HCT116 (cell line): ENCODE measurements at regions not wholly inside any gene's neighbourhood (a gene's known extent, or its start where the extent isn't known, plus 50 kb on each side); places are given as distances from the start of the nearest gene placed in this dataset.

Source experiments
- ATAC-seq: fragments of 200-7000 bp; cut with Tn5 transposase; 2 replicates; pipeline ENCODE4 v1.9.1; 2020; ENCODE audit warnings: mild to moderate bottlenecking, moderate library complexity
- BruUV-seq: library from RNA; stranded (reverse); fragments of 400-500 nt; replicated peaks from 2 replicates; lab custom pipeline; 2021; lab: Mats Ljungman, UMichigan
- CTCF ChIA-PET: fragments of 300-600 bp; sonication (Branson Sonifier 250); formaldehyde crosslinking; loops from one replicate; lab custom pipeline; 2021; ENCODE audit warnings: antibody characterized with exemption; lab: Charles Lee
- POLR2A ChIA-PET: fragments of 300-600, 350-600 bp; sonication (Branson Sonifier 250); formaldehyde crosslinking; loops from one replicate; lab custom pipeline; 2021; ENCODE audit warnings: antibody characterized with exemption; lab: Charles Lee
- RAD21 ChIA-PET, 2 experiments: fragments of 300-600 bp; sonication (Branson Sonifier 250); formaldehyde crosslinking; loops; one replicate each; lab custom pipeline; 2023; ENCODE audit warnings: low total read pairs in 2 of 2; ENCODE audit not compliant: uncharacterized antibody in 2 of 2, unreplicated experiment in 2 of 2, low non-redundant PET in 1 of 2; lab: Charles Lee
- DNase-seq: peaks from one replicate; pipeline ENCODE4 v3.0.0-alpha.2; 2010; ENCODE audit warnings: low read depth, low spot score
- H2AFZ ChIP-seq: fragments of 200-600 bp; shearing (Covaris generic), sonication (generic); 2 replicates; pipeline ENCODE4 v1.6.1; 2017; ENCODE audit warnings: low read depth, mixed run types, mixed read lengths, antibody characterized with exemption, low read length; ENCODE audit not compliant: poor library complexity, severe bottlenecking
- H3K27ac ChIP-seq: 2 replicates; pipeline ENCODE4 v1.5.1; 2012; ENCODE audit warnings: low read depth, low read length
- H3K27me3 ChIP-seq: fragments of 200-600 bp; sonication (generic); 2 replicates; pipeline ENCODE4 v1.6.1; 2016; ENCODE audit warnings: mixed run types, low read length, mixed read lengths; ENCODE audit not compliant: insufficient read depth
- H3K36me3 ChIP-seq, 2 experiments: fragments of 200-500 bp in 1 of 2; fragments of 200-600 bp in 1 of 2; sonication (Bioruptor generic) in 1 of 2; sonication (generic) in 1 of 2; 2 replicates each; pipeline versions ENCODE4 v1.5.1 to v1.6.1; 2014 to 2016; ENCODE audit warnings: low read length in 2 of 2, inconsistent platforms in 1 of 2, mixed read lengths in 1 of 2, mixed run types in 1 of 2; ENCODE audit not compliant: insufficient read depth in 2 of 2, control insufficient read depth in 1 of 2
- H3K4me1 ChIP-seq, 2 experiments: fragments of 200-600 bp in 1 of 2; sonication (generic) in 1 of 2; 2 replicates each; pipeline versions ENCODE4 v1.5.1 to v1.6.1; 2012 to 2017; ENCODE audit warnings: low read length in 2 of 2, inconsistent platforms in 1 of 2, mild to moderate bottlenecking in 1 of 2, mixed read lengths in 1 of 2, mixed run types in 1 of 2, moderate library complexity in 1 of 2; ENCODE audit not compliant: insufficient read depth in 2 of 2, control insufficient read depth in 1 of 2
- H3K4me2 ChIP-seq: fragments of 200-600 bp; sonication (generic); 2 replicates; pipeline ENCODE4 v1.6.1; 2017; ENCODE audit warnings: mixed run types, low read length, mixed read lengths
- H3K4me3 ChIP-seq, 2 experiments: fragments of 200-600 bp in 1 of 2; sonication (generic) in 1 of 2; replicated peaks in 1 of 2; 2 replicates each; pipeline ENCODE4 v1.5.1; 2011 to 2016; ENCODE audit warnings: low read length in 2 of 2, control low read depth in 1 of 2, low read depth in 1 of 2, mild to moderate bottlenecking in 1 of 2, mixed read lengths in 1 of 2, mixed run types in 1 of 2
- H3K79me2 ChIP-seq: fragments of 200-600 bp; sonication (generic); 2 replicates; pipeline ENCODE4 v1.6.1; 2017; ENCODE audit warnings: mild to moderate bottlenecking, mixed run types, low read length, moderate library complexity, mixed read lengths; ENCODE audit not compliant: insufficient read depth
- H3K9ac ChIP-seq: fragments of 200-600 bp; sonication (generic); 2 replicates; pipeline ENCODE4 v1.6.1; 2016; ENCODE audit warnings: low read length, mixed read lengths
- H3K9me2 ChIP-seq: fragments of 200-600 bp; sonication (generic), shearing (Covaris generic); 2 replicates; pipeline ENCODE4 v1.6.1; 2017; ENCODE audit warnings: mixed run types, mild to moderate bottlenecking, moderate library complexity; ENCODE audit not compliant: insufficient read depth
- H3K9me3 ChIP-seq, 2 experiments: fragments of 200-500 bp in 1 of 2; fragments of 200-600 bp in 1 of 2; sonication (Bioruptor generic) in 1 of 2; sonication (generic) in 1 of 2; 2 replicates each; pipeline ENCODE4 v1.6.1; 2014 to 2017; ENCODE audit warnings: low read length in 2 of 2, mixed read lengths in 2 of 2, inconsistent platforms in 1 of 2, low read depth in 1 of 2, mild to moderate bottlenecking in 1 of 2, mixed run types in 1 of 2, moderate library complexity in 1 of 2; ENCODE audit not compliant: control insufficient read depth in 1 of 2, insufficient read depth in 1 of 2
- H4K20me1 ChIP-seq: fragments of 200-600 bp; sonication (generic), shearing (Covaris generic); 2 replicates; pipeline ENCODE4 v1.6.1; 2017; ENCODE audit warnings: mixed run types, mild to moderate bottlenecking, moderate library complexity; ENCODE audit not compliant: insufficient read depth
- CBX3 ChIP-seq: IDR thresholded peaks from 2 replicates; pipeline ENCODE4 v1.6.1; 2012; ENCODE audit warnings: low read depth
- EGR1 ChIP-seq: IDR thresholded peaks from 2 replicates; pipeline ENCODE4 v1.6.1; 2012; ENCODE audit warnings: low read depth
- ELF1 ChIP-seq: IDR thresholded peaks from 2 replicates; pipeline ENCODE4 v1.6.1; 2012; ENCODE audit warnings: low read depth, borderline replicate concordance
- EZH2phosphoT487 ChIP-seq: fragments of 200-600 bp; IDR thresholded peaks from 2 replicates; pipeline ENCODE4 v1.6.1; 2018; ENCODE audit warnings: antibody characterized with exemption, borderline replicate concordance
- JUND ChIP-seq: IDR thresholded peaks from 2 replicates; pipeline ENCODE4 v1.6.1; 2012
- POLR2A ChIP-seq: IDR thresholded peaks from 2 replicates; pipeline ENCODE4 v1.7.0; 2011; ENCODE audit warnings: borderline replicate concordance; ENCODE audit not compliant: insufficient read depth, insufficient read length; ENCODE audit errors: extremely low read depth
- RAD21 ChIP-seq: IDR thresholded peaks from 2 replicates; pipeline ENCODE4 v1.6.1; 2012; ENCODE audit warnings: low read depth, mild to moderate bottlenecking
- SIN3A ChIP-seq: IDR thresholded peaks from 2 replicates; pipeline ENCODE4 v1.6.1; 2012; ENCODE audit warnings: low read depth
- SRF ChIP-seq: IDR thresholded peaks from 2 replicates; pipeline ENCODE4 v1.6.1; 2012; ENCODE audit warnings: low read depth
- TCF7L2 ChIP-seq: IDR thresholded peaks from 2 replicates; pipeline ENCODE4 v1.7.0; 2011; ENCODE audit warnings: borderline replicate concordance, inconsistent platforms; ENCODE audit not compliant: insufficient read depth, insufficient read length; ENCODE audit errors: extremely low read depth
- ZNF274 ChIP-seq: fragments of 200-500 bp; sonication (Bioruptor generic); IDR thresholded peaks from 2 replicates; pipeline ENCODE4 v1.6.1; 2014; ENCODE audit warnings: mild to moderate bottlenecking, low read depth, low read length, inconsistent platforms
- intact Hi-C: fragments of 100-400 bp; cut with micrococcal nuclease; formaldehyde crosslinking; loops from 2 replicates; pipeline ENCODE4 v1.10.0; 2022
- TF ChIP-seq, protein P1 (sequence below): IDR thresholded peaks from 2 replicates; pipeline ENCODE4 v1.6.1; 2012; ENCODE audit warnings: low read depth
- TF ChIP-seq, protein P2 (sequence below), 3 experiments: fragments of 200-600 bp in 1 of 3; sonication (generic) in 1 of 3; IDR thresholded peaks in 2 of 3; conservative IDR thresholded peaks in 1 of 3; 2 replicates each; pipeline ENCODE4 v1.5.1; 2012 to 2017; ENCODE audit warnings: low read depth in 2 of 3, low read length in 2 of 3, antibody characterized with exemption in 1 of 3, borderline replicate concordance in 1 of 3, control low read depth in 1 of 3, mild to moderate bottlenecking in 1 of 3, mixed read lengths in 1 of 3, mixed run types in 1 of 3, moderate library complexity in 1 of 3; ENCODE audit not compliant: insufficient read depth in 1 of 3
- TF ChIP-seq, protein P3 (sequence below): IDR thresholded peaks from 2 replicates; pipeline ENCODE4 v1.6.1; 2012
- TF ChIP-seq, protein P4 (sequence below): IDR thresholded peaks from 2 replicates; pipeline ENCODE4 v1.6.1; 2011; ENCODE audit warnings: mild to moderate bottlenecking, low read length, moderate library complexity; ENCODE audit not compliant: insufficient replicate concordance; ENCODE audit errors: extremely low read depth

DNA sequence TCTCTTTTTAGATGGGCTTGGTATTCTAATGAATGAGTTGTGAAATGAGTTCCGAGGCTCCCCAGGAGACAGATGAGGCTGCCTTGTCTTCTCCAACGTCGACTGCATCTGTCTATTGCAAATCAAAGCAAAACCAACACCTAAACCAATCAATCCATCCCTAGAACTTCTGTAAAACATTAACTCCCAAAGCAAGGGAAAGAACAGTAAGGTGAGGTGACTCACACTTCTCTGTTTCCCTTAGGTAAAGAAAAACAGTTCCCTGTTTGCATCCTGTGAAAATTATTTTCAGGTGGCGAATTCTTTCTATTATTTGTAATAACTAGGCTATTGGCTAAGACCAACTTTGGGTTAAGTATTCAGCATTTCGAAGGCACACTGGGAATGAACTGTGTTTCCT lies 249.4 kb downstream of the EPHA4 start:
- H3K4me2 ChIP-seq = no peak overlapping the region
- H3K36me3 ChIP-seq = no peaks in the 10 kb centered on the region
- H3K9me3 ChIP-seq = no peaks in the 10 kb centered on the region
- TF ChIP-seq ZNF274 (no peak), JUND (no peak), POLR2A (no peak)
- TF ChIP-seq, protein P1, sequence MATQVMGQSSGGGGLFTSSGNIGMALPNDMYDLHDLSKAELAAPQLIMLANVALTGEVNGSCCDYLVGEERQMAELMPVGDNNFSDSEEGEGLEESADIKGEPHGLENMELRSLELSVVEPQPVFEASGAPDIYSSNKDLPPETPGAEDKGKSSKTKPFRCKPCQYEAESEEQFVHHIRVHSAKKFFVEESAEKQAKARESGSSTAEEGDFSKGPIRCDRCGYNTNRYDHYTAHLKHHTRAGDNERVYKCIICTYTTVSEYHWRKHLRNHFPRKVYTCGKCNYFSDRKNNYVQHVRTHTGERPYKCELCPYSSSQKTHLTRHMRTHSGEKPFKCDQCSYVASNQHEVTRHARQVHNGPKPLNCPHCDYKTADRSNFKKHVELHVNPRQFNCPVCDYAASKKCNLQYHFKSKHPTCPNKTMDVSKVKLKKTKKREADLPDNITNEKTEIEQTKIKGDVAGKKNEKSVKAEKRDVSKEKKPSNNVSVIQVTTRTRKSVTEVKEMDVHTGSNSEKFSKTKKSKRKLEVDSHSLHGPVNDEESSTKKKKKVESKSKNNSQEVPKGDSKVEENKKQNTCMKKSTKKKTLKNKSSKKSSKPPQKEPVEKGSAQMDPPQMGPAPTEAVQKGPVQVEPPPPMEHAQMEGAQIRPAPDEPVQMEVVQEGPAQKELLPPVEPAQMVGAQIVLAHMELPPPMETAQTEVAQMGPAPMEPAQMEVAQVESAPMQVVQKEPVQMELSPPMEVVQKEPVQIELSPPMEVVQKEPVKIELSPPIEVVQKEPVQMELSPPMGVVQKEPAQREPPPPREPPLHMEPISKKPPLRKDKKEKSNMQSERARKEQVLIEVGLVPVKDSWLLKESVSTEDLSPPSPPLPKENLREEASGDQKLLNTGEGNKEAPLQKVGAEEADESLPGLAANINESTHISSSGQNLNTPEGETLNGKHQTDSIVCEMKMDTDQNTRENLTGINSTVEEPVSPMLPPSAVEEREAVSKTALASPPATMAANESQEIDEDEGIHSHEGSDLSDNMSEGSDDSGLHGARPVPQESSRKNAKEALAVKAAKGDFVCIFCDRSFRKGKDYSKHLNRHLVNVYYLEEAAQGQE = no peak
- ChIA-PET CTCF (no interaction called here), POLR2A (no interaction called here), RAD21 (no interaction called here)
- H3K4me1 ChIP-seq = no peaks in the 10 kb centered on the region
- H2AFZ ChIP-seq = no peak overlapping the region
- H3K27ac ChIP-seq = no peak overlapping the region
- no peak for ATAC-seq
- no peaks in the 10 kb centered on the region for H4K20me1 ChIP-seq
- no peaks in the 10 kb centered on the region for H3K79me2 ChIP-seq
- no peak overlapping the region for H3K9ac ChIP-seq
- H3K9me2 ChIP-seq = no peaks in the 10 kb centered on the region
- peaks cover 36% of the 10 kb centered on the region for H3K27me3 ChIP-seq
- no peak for DNase-seq
- BruUV-seq = no TSS peak
- H3K4me3 ChIP-seq = no peak overlapping the region
- intact Hi-C loops = no loop called here

DNA sequence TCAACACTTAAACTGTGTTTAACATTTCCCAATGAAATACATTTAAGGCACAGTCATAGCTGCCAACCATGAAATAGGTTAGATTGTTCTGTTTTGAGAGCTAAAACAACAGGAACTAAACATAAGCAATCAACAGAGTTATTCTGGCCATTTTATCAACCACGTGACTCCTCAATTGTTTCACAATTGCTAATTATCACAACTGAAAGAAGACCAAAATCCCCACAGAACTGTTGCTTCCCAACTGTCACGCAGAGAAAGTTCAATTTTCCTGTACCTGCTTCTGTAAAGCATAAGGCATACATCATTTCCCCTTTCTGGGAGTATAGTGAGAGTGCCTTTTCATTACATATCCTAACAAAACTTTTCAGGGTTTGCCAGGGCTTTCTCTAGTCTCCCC lies 248.6 kb downstream of the EPHA4 start:
- H3K9me3 ChIP-seq = no peaks in the 10 kb centered on the region
- ChIA-PET CTCF (no interaction called here), RAD21 (no interaction called here), POLR2A (no interaction called here)
- ATAC-seq (no peak), DNase-seq (no peak)
- H3K9me2 ChIP-seq = no peaks in the 10 kb centered on the region
- no TSS peak for BruUV-seq
- H3K4me1 ChIP-seq = no peaks in the 10 kb centered on the region
- no peaks in the 10 kb centered on the region for H4K20me1 ChIP-seq
- intact Hi-C loops = no loop called here
- no peak overlapping the region for H3K9ac ChIP-seq
- H3K27ac ChIP-seq = no peak overlapping the region
- H2AFZ ChIP-seq = no peak overlapping the region
- H3K27me3 ChIP-seq = peaks cover 35% of the 10 kb centered on the region
- no peaks in the 10 kb centered on the region for H3K79me2 ChIP-seq
- no peaks in the 10 kb centered on the region for H3K36me3 ChIP-seq
- no peak overlapping the region for H3K4me3 ChIP-seq
- no peak overlapping the region for H3K4me2 ChIP-seq
- TF ChIP-seq, protein P2, sequence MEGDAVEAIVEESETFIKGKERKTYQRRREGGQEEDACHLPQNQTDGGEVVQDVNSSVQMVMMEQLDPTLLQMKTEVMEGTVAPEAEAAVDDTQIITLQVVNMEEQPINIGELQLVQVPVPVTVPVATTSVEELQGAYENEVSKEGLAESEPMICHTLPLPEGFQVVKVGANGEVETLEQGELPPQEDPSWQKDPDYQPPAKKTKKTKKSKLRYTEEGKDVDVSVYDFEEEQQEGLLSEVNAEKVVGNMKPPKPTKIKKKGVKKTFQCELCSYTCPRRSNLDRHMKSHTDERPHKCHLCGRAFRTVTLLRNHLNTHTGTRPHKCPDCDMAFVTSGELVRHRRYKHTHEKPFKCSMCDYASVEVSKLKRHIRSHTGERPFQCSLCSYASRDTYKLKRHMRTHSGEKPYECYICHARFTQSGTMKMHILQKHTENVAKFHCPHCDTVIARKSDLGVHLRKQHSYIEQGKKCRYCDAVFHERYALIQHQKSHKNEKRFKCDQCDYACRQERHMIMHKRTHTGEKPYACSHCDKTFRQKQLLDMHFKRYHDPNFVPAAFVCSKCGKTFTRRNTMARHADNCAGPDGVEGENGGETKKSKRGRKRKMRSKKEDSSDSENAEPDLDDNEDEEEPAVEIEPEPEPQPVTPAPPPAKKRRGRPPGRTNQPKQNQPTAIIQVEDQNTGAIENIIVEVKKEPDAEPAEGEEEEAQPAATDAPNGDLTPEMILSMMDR (IDR thresholded peaks at IDR 0.05 in 2 of 3, conservative IDR thresholded peaks at IDR 0.05 in 1 of 3; ENCODE audit: borderline replicate concordance in 1 of 3, insufficient read depth in 1 of 3, low read depth in 2 of 3, low read length in 2 of 3) = no peak
- no peak for TF ChIP-seq EGR1
- TF ChIP-seq, protein P3, sequence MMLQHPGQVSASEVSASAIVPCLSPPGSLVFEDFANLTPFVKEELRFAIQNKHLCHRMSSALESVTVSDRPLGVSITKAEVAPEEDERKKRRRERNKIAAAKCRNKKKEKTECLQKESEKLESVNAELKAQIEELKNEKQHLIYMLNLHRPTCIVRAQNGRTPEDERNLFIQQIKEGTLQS = no peak
- no peak for TF ChIP-seq TCF7L2
- no peak for TF ChIP-seq SIN3A
- TF ChIP-seq RAD21 = no peak
- TF ChIP-seq ELF1 = no peak
- TF ChIP-seq CBX3 = no peak
- TF ChIP-seq SRF = no peak
- TF ChIP-seq, protein P4, sequence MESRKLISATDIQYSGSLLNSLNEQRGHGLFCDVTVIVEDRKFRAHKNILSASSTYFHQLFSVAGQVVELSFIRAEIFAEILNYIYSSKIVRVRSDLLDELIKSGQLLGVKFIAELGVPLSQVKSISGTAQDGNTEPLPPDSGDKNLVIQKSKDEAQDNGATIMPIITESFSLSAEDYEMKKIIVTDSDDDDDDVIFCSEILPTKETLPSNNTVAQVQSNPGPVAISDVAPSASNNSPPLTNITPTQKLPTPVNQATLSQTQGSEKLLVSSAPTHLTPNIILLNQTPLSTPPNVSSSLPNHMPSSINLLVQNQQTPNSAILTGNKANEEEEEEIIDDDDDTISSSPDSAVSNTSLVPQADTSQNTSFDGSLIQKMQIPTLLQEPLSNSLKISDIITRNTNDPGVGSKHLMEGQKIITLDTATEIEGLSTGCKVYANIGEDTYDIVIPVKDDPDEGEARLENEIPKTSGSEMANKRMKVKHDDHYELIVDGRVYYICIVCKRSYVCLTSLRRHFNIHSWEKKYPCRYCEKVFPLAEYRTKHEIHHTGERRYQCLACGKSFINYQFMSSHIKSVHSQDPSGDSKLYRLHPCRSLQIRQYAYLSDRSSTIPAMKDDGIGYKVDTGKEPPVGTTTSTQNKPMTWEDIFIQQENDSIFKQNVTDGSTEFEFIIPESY = no peak
- TF ChIP-seq EZH2phosphoT487 = no peak
